ENCODE measurements at regions not wholly inside any gene's neighbourhood (a gene's known extent, or its start where the extent isn't known, plus 50 kb on each side); places are given as distances from the start of the nearest gene placed in this dataset.

DNA sequence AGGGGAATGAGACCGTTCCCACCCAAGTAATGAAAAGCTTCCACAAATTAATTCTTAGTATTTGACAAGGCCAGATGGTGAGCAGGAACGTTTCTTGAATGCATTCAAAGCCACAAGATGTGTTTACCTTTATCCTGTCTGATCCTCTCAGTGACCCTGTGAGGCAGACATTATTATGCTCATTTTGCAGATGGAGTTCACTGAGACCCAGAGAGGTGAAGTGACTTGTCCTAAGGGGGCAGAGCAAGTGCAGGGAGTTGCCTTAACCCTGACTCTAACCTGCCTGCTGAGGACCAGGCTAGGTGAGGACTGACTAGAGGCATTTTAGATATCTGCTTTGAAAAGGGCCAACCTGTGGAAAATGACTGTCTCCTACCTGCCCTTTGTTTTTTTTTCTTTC is 156.7 kb downstream of the HAPSTR1 start (continued):
- TF ChIP-seq ZNF660 (tag by site-specific recombination; IDR thresholded peaks at IDR 0.05) (no peak), ZNF223 (tag by site-specific recombination; IDR thresholded peaks at IDR 0.05) (no peak)

DNA sequence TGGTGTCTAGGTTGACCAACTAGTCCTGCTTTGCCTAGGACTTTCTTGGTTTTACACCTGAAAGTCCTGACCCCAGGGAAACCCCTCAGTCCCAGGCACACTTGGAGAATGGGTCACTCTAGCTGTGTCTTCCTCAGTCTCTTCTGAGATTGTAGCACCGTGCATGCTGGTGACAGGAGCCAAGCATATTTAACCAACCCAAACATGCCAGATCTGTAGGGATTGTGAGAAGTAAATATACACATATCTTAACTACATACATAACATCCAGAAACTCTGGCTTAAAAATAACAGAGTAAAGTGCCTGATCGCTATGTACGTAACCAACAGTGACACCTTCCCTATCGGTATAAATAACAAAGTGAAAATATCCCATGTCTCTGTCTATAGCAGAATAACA is 158.1 kb downstream of the HAPSTR1 start:
- ChIA-PET CTCF (no interaction called here), POLR2A (no interaction called here)
- no peaks in the 10 kb centered on the region for H3K36me3 ChIP-seq (ENCODE audit: control insufficient read depth in 2 of 2, insufficient read depth in 1 of 2, low read length in 2 of 2)
- H3K9me3 ChIP-seq (ENCODE audit: control insufficient read depth, insufficient read depth, low read depth, low read length): no peaks in the 10 kb centered on the region
- no peaks in the 10 kb centered on the region for H3K4me1 ChIP-seq (ENCODE audit: control insufficient read depth, insufficient read depth, low read length)
- H3K4me3 ChIP-seq (ENCODE audit: low read depth, low read length): no peak overlapping the region
- no peak overlapping the region for H3K27ac ChIP-seq (ENCODE audit: extremely low read depth, low read depth, low read length)
- TF ChIP-seq YY1 (tag by site-specific recombination; IDR thresholded peaks at IDR 0.05): no peak

DNA sequence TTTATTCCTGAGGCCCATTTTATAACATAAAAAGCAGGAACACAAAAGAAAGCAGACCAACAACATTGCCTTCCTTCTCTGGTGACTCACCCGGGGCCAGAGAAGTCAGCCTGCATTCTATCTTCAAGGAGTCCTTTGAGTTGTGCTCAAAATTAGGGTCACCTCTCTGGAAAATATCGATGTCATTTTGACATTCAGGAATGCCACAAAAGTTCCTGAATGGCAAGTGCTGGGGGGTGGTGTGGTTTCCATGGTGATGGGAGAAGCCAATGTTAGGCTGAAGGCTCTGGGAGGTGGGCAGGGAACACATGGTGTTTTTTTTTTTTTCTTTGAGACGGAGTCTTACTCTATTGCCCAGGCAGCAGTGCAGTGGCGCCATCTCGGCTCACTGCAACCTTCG is 159.6 kb downstream of the HAPSTR1 start:
- Histone ChIP-seq H3K4me3 (ENCODE audit: low read depth, low read length) (no peak overlapping the region), H3K9me3 (ENCODE audit: control insufficient read depth, insufficient read depth, low read depth, low read length) (no peaks in the 10 kb centered on the region), H3K4me1 (ENCODE audit: control insufficient read depth, insufficient read depth, low read length) (peaks cover 5% of the 10 kb centered on the region), H3K36me3 (ENCODE audit: control insufficient read depth in 2 of 2, insufficient read depth in 1 of 2, low read length in 2 of 2) (no peaks in the 10 kb centered on the region), H3K27ac (ENCODE audit: extremely low read depth, low read depth, low read length) (no peak overlapping the region)
- no peak for TF ChIP-seq ZNF549 (tag by site-specific recombination; IDR thresholded peaks at IDR 0.05)
- TF ChIP-seq ZNF175 (tag by site-specific recombination; IDR thresholded peaks at IDR 0.05): no peak
- POLR2A ChIA-PET: no interaction called here
- CTCF ChIA-PET: no interaction called here

DNA sequence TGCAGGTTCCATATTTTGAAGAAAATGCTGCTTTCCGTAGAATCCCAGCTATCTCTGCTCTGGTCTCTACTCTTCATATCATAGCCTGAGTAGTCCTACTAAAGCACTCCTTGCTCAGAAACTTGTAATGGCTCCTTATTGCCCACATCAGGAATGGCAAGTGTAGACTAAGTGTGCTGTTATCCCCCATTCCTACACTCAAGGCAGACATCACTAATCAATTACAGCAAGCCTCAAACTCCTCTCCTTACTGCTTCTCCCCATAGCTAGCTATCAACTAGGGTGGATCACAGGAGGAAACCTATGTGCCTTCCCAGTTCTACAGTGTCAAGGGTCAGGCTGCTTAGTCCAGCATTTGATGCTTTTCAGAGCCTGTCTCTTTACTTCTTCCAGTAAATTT is 163.4 kb downstream of the HAPSTR1 start:
- ChIA-PET CTCF (interaction anchor here (0.7 to 1.9 kb wide), 9 partner anchors 11 to 998 kb away, joined by 3 to 7 read pairs (median 4); no protein-coding TSS in a partner anchor), POLR2A (no interaction called here)
- Histone ChIP-seq H3K4me1 (ENCODE audit: control insufficient read depth, insufficient read depth, low read length) (peaks cover 6% of the 10 kb centered on the region), H3K9me3 (ENCODE audit: control insufficient read depth, insufficient read depth, low read depth, low read length) (no peaks in the 10 kb centered on the region), H3K36me3 (ENCODE audit: control insufficient read depth in 2 of 2, insufficient read depth in 1 of 2, low read length in 2 of 2) (no peaks in the 10 kb centered on the region), H3K4me3 (ENCODE audit: low read depth, low read length) (no peak overlapping the region), H3K27ac (ENCODE audit: extremely low read depth, low read depth, low read length) (no peak overlapping the region)
- TF ChIP-seq ZNF433 (tag by site-specific recombination; IDR thresholded peaks at IDR 0.05; ENCODE audit: low read depth) (no peak), ZNF792 (tag by site-specific recombination; IDR thresholded peaks at IDR 0.05) (no peak), ZFP37 (tag by site-specific recombination; IDR thresholded peaks at IDR 0.05) (no peak), ZNF146 (tag by site-specific recombination; IDR thresholded peaks at IDR 0.05) (no peak), ZNF670 (tag by site-specific recombination; IDR thresholded peaks at IDR 0.05; ENCODE audit: low read depth) (no peak), KLF10 (tag by site-specific recombination; IDR thresholded peaks at IDR 0.05) (no peak), ZNF624 (tag by site-specific recombination; IDR thresholded peaks at IDR 0.05) (no peak), SETDB1 (IDR thresholded peaks at IDR 0.05; ENCODE audit: insufficient read length, low read length) (peak; percentile 70), ZNF529 (tag by site-specific recombination; IDR thresholded peaks at IDR 0.05; ENCODE audit: insufficient replicate concordance) (no peak), ZBTB17 (tag by site-specific recombination; IDR thresholded peaks at IDR 0.05) (0 out of 2 replicates have a peak, but pooled peaks have one; percentile 28), ZNF114 (tag by site-specific recombination; IDR thresholded peaks at IDR 0.05) (no peak)
- TF ChIP-seq, protein P1, sequence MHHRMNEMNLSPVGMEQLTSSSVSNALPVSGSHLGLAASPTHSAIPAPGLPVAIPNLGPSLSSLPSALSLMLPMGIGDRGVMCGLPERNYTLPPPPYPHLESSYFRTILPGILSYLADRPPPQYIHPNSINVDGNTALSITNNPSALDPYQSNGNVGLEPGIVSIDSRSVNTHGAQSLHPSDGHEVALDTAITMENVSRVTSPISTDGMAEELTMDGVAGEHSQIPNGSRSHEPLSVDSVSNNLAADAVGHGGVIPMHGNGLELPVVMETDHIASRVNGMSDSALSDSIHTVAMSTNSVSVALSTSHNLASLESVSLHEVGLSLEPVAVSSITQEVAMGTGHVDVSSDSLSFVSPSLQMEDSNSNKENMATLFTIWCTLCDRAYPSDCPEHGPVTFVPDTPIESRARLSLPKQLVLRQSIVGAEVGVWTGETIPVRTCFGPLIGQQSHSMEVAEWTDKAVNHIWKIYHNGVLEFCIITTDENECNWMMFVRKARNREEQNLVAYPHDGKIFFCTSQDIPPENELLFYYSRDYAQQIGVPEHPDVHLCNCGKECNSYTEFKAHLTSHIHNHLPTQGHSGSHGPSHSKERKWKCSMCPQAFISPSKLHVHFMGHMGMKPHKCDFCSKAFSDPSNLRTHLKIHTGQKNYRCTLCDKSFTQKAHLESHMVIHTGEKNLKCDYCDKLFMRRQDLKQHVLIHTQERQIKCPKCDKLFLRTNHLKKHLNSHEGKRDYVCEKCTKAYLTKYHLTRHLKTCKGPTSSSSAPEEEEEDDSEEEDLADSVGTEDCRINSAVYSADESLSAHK (tag by site-specific recombination; IDR thresholded peaks at IDR 0.05): no peak
- TF ChIP-seq, protein P2, sequence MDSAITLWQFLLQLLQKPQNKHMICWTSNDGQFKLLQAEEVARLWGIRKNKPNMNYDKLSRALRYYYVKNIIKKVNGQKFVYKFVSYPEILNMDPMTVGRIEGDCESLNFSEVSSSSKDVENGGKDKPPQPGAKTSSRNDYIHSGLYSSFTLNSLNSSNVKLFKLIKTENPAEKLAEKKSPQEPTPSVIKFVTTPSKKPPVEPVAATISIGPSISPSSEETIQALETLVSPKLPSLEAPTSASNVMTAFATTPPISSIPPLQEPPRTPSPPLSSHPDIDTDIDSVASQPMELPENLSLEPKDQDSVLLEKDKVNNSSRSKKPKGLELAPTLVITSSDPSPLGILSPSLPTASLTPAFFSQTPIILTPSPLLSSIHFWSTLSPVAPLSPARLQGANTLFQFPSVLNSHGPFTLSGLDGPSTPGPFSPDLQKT (IDR thresholded peaks at IDR 0.05; ENCODE audit: borderline replicate concordance, low read depth, low read length): no peak
- TF ChIP-seq, protein P3, sequence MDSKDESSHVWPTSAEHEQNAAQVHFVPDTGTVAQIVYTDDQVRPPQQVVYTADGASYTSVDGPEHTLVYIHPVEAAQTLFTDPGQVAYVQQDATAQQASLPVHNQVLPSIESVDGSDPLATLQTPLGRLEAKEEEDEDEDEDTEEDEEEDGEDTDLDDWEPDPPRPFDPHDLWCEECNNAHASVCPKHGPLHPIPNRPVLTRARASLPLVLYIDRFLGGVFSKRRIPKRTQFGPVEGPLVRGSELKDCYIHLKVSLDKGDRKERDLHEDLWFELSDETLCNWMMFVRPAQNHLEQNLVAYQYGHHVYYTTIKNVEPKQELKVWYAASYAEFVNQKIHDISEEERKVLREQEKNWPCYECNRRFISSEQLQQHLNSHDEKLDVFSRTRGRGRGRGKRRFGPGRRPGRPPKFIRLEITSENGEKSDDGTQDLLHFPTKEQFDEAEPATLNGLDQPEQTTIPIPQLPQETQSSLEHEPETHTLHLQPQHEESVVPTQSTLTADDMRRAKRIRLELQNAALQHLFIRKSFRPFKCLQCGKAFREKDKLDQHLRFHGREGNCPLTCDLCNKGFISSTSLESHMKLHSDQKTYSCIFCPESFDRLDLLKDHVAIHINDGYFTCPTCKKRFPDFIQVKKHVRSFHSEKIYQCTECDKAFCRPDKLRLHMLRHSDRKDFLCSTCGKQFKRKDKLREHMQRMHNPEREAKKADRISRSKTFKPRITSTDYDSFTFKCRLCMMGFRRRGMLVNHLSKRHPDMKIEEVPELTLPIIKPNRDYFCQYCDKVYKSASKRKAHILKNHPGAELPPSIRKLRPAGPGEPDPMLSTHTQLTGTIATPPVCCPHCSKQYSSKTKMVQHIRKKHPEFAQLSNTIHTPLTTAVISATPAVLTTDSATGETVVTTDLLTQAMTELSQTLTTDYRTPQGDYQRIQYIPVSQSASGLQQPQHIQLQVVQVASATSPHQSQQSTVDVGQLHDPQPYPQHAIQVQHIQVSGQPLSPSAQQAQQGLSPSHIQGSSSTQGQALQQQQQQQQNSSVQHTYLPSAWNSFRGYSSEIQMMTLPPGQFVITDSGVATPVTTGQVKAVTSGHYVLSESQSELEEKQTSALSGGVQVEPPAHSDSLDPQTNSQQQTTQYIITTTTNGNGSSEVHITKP (tag by site-specific recombination; IDR thresholded peaks at IDR 0.05): no peak
- TF ChIP-seq, protein P4, sequence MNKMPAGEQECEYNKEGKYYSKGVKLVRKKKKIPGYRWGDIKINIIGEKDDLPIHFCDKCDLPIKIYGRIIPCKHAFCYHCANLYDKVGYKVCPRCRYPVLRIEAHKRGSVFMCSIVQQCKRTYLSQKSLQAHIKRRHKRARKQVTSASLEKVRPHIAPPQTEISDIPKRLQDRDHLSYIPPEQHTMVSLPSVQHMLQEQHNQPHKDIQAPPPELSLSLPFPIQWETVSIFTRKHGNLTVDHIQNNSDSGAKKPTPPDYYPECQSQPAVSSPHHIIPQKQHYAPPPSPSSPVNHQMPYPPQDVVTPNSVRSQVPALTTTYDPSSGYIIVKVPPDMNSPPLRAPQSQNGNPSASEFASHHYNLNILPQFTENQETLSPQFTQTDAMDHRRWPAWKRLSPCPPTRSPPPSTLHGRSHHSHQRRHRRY (tag by site-specific recombination; IDR thresholded peaks at IDR 0.05): no peak
- TF ChIP-seq, protein P5, sequence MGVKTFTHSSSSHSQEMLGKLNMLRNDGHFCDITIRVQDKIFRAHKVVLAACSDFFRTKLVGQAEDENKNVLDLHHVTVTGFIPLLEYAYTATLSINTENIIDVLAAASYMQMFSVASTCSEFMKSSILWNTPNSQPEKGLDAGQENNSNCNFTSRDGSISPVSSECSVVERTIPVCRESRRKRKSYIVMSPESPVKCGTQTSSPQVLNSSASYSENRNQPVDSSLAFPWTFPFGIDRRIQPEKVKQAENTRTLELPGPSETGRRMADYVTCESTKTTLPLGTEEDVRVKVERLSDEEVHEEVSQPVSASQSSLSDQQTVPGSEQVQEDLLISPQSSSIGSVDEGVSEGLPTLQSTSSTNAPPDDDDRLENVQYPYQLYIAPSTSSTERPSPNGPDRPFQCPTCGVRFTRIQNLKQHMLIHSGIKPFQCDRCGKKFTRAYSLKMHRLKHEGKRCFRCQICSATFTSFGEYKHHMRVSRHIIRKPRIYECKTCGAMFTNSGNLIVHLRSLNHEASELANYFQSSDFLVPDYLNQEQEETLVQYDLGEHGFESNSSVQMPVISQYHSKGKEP (tag by site-specific recombination; IDR thresholded peaks at IDR 0.05): no peak
